ENCODE measurements at regions not wholly inside any gene's neighbourhood (a gene's known extent, or its start where the extent isn't known, plus 50 kb on each side); places are given as distances from the start of the nearest gene placed in this dataset.

DNA sequence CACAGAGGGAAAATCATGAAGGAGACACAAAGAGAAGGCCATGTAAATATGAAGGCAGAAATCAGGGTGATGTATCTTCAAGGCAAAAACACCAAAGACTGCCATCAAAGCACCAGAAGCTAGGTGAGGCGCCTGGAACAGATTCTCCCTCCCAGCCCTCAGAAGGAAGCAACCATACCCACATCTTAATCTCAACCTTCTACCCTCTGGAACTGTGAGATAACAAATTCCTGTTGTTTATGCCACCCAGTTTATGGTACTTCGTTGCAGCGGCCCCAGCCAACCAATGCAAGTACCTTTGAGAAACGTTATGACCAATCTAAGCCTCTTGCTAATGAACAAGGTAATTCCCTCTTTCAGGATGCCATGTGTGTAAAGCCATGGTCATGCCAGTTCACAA lies 66.2 kb upstream of the STXBP5 start:
- Mint-ChIP-seq H3K4me3 (no peak overlapping the region), H3K9me3 (no peaks in the 10 kb centered on the region), H3K27ac (no peak overlapping the region), H3K36me3 (no peaks in the 10 kb centered on the region), H3K4me1 (no peaks in the 10 kb centered on the region)
- no peak for DNase-seq (ENCODE audit: low spot score in 2 of 2)
- no peak for ATAC-seq

- H3K9me3 Mint-ChIP-seq: no peaks in the 10 kb centered on the region
- H3K36me3 Mint-ChIP-seq: no peaks in the 10 kb centered on the region
- no peak for DNase-seq (ENCODE audit: low spot score in 2 of 2)
- H3K27ac Mint-ChIP-seq: no peak overlapping the region
- H3K4me3 Mint-ChIP-seq: no peak overlapping the region
- H3K4me1 Mint-ChIP-seq: no peaks in the 10 kb centered on the region
- no peak for ATAC-seq
Measured at GRCh38 chr6:147138835-147139234, 65.4 kb upstream of the STXBP5 start.

GRCh38 chr6:147141711-147142308 lies 62.4 kb upstream of the STXBP5 start:
- Mint-ChIP-seq H3K4me1 (no peaks in the 10 kb centered on the region), H3K27ac (no peak overlapping the region), H3K9me3 (no peaks in the 10 kb centered on the region), H3K36me3 (no peaks in the 10 kb centered on the region), H3K4me3 (no peak overlapping the region)
- DNase-seq (ENCODE audit: low spot score in 2 of 2): no peak
- no peak for ATAC-seq

DNA sequence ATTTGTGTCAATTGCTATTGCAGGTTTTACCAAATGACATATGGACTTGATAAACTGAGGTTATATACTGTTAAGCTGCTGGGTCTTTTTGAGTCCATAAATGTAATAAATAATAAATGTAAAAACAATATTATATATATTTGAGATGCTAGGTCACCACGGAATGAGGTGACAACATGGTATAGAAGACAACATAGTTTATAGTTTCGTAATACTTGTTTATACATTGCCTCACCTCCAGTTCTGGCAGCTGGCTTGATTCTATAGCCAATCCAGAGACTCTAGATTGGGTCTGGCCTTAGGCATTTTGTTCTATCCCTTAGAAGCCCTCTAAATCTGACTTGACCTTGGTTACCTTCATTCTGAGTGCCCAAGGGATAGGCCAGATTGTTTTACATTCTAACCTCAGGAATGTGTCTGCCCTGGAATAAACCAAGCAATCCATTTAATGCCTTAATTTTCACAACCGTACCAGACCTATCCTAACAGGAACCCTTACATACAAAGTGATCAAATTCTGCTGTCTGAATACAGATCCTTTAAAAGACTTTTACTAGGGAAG lies 61.5 kb upstream of the STXBP5 start:
- H3K36me3 Mint-ChIP-seq: no peaks in the 10 kb centered on the region
- no peak for ATAC-seq
- no peak for DNase-seq (ENCODE audit: low spot score in 2 of 2)
- H3K4me1 Mint-ChIP-seq: no peaks in the 10 kb centered on the region
- no peak overlapping the region for H3K27ac Mint-ChIP-seq
- H3K4me3 Mint-ChIP-seq: no peak overlapping the region
- no peaks in the 10 kb centered on the region for H3K9me3 Mint-ChIP-seq

- Mint-ChIP-seq H3K4me1 (no peaks in the 10 kb centered on the region), H3K36me3 (no peaks in the 10 kb centered on the region)
Measured at GRCh38 chr6:147149092-147149491, 55.1 kb upstream of the STXBP5 start.

DNA sequence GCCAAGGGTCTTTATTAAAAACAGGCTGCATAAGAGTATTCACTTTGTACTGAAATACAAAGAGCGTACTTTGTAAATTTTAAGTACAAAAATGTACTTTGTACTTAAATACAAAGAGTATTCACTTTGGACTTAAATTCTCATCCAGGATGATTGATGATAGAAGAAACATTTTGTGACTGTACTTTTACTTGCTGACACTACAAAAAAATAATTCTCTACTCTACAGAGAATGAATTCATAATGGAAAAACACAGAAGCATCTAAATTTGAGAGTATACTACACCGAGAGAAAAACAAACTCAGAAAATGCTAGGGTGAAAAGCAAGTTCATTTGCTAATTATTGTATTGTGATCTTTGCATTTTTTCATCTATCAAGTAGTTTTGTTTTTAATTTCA lies 54.4 kb upstream of the STXBP5 start:
- DNase-seq (ENCODE audit: low spot score in 2 of 2): no peak
- no peak overlapping the region for H3K4me3 Mint-ChIP-seq
- H3K4me1 Mint-ChIP-seq: no peaks in the 10 kb centered on the region
- no peaks in the 10 kb centered on the region for H3K9me3 Mint-ChIP-seq
- no peaks in the 10 kb centered on the region for H3K36me3 Mint-ChIP-seq
- no peak for ATAC-seq
- no peak overlapping the region for H3K27ac Mint-ChIP-seq

More at GRCh38 chr6:147149092-147149491, 55.1 kb upstream of the STXBP5 start:
- ATAC-seq (no peak), DNase-seq (ENCODE audit: low spot score in 2 of 2) (no peak)
- H3K4me3 Mint-ChIP-seq: no peak overlapping the region
- no peak overlapping the region for H3K27ac Mint-ChIP-seq
- no peaks in the 10 kb centered on the region for H3K9me3 Mint-ChIP-seq

- Mint-ChIP-seq H3K4me1 (no peaks in the 10 kb centered on the region), H3K36me3 (no peaks in the 10 kb centered on the region), H3K27ac (no peak overlapping the region), H3K4me3 (no peak overlapping the region), H3K9me3 (no peaks in the 10 kb centered on the region)
- ATAC-seq (no peak), DNase-seq (ENCODE audit: low spot score in 2 of 2) (no peak)
Measured at GRCh38 chr6:147150293-147150692, 53.9 kb upstream of the STXBP5 start.

Measured in stimulated activated effector memory CD8-positive, alpha-beta T cell treated with anti-CD3 and anti-CD28 coated beads, Interleukin-12 subunit alpha, Interleukin-12 subunit beta, amount 100 ng/mL, for 72 hours (primary cell).